Sigmoid colon (tissue), 6 donors: ENCODE measurements at regions not wholly inside any gene's neighbourhood (a gene's known extent, or its start where the extent isn't known, plus 50 kb on each side); places are given as distances from the start of the nearest gene placed in this dataset.
"Not testable (repeated sequence)": the region's sequence is repeated elsewhere in the genome, so short reads cannot be mapped to it uniquely, and the experiment has no call there.

ENCODE experiments used
- DNase-seq: peaks from one replicate; pipeline ENCODE4 v3.0.0-alpha.2; 2019
- H3K27ac ChIP-seq, 4 donors: fragments of 200-600 bp; sonication (generic); one replicate each; pipeline ENCODE4 v1.5.1; 2016 to 2019; ENCODE audit warnings: mild to moderate bottlenecking in 1 of 4
- H3K27me3 ChIP-seq, 3 donors: fragments of 200-600 bp; sonication (generic); one replicate each; pipeline ENCODE4 v1.5.1; 2019; ENCODE audit warnings: mild to moderate bottlenecking in 1 of 3
- H3K36me3 ChIP-seq, 4 donors: fragments of 200-600 bp; sonication (generic); one replicate each; pipeline ENCODE4 v1.5.1; 2016 to 2019
- H3K4me1 ChIP-seq, 4 donors: fragments of 200-600 bp; sonication (generic); one replicate each; pipeline ENCODE4 v1.5.1; 2017 to 2019
- H3K4me3 ChIP-seq, 4 donors: fragments of 200-600 bp; sonication (generic); one replicate each; pipeline ENCODE4 v1.5.1; 2017 to 2019; ENCODE audit warnings: mild to moderate bottlenecking in 2 of 4, moderate library complexity in 1 of 4
- H3K9me3 ChIP-seq, 4 donors: fragments of 200-600 bp in 3 of 4; sonication (generic) in 3 of 4; one replicate each; pipeline versions ENCODE4 v1.5.1 to v1.6.1; 2013 to 2019
- EP300 ChIP-seq, 4 donors: sonication (generic); formaldehyde crosslinking; IDR thresholded peaks; one replicate each; pipeline ENCODE4 v1.6.1; 2017; ENCODE audit warnings: antibody characterized with exemption in 4 of 4
- POLR2A ChIP-seq, 2 donors: fragments of 450-650 bp; IDR thresholded peaks; one replicate each; pipeline ENCODE4 v1.6.1; 2016; ENCODE audit warnings: antibody characterized with exemption in 2 of 2, mild to moderate bottlenecking in 2 of 2, moderate library complexity in 2 of 2
- POLR2AphosphoS5 ChIP-seq, 4 donors: sonication (generic); formaldehyde crosslinking; IDR thresholded peaks; one replicate each; pipeline ENCODE4 v1.6.1; 2017; ENCODE audit warnings: antibody characterized with exemption in 4 of 4
- WGBS, 2 donors: extraction: QIAGEN DNeasy Blood & Tissue Kit; methylation state at CpG; one replicate each; pipeline ENCODE4 v1.1.7; 2013; 5-methylcytosine and 5-hydroxymethylcytosine counted together
- intact Hi-C: fragments of 100-400 bp; cut with DNase I; formaldehyde crosslinking; loops from one replicate; pipeline ENCODE4 v1.15.1; 2023
- TF ChIP-seq, protein P1 (sequence below), 4 experiments: fragments of 450-650 bp in 3 of 4; fragments of 200-600 bp in 1 of 4; IDR thresholded peaks; one replicate each; pipeline ENCODE4 v1.5.1; 2016 to 2019; ENCODE audit warnings: antibody characterized with exemption in 4 of 4, mild to moderate bottlenecking in 3 of 4, moderate library complexity in 2 of 4
- donor health status: healthy with polysubstance abuse.
- donor health status: healthy.

DNA sequence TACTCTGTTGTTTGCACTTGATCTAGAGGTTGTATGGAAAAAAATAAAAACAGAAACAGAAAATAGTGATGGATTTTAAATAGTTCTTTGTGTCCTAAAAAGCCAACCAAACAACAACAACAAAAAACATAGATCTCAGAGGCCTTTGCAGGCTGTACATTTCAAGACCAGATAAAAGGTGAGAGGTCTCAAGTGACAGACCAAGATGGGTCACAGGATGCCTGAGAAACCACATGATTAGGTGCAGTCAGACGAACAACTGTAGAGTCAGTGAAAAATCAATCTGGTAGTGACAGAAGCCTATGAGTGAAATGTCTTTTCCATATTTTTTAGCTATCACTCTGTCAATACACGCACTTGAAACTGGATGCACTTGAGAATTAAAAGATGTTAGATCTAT lies 193.5 kb upstream of the SAMSN1 start:
- no peak for DNase-seq
- no peaks in the 10 kb centered on the region for H3K4me1 ChIP-seq
- no peaks in the 10 kb centered on the region for H3K36me3 ChIP-seq
- H3K27ac ChIP-seq = no peak overlapping the region
- no peaks in the 10 kb centered on the region for H3K27me3 ChIP-seq
- intact Hi-C loops = no loop called here
- TF ChIP-seq, protein P1, sequence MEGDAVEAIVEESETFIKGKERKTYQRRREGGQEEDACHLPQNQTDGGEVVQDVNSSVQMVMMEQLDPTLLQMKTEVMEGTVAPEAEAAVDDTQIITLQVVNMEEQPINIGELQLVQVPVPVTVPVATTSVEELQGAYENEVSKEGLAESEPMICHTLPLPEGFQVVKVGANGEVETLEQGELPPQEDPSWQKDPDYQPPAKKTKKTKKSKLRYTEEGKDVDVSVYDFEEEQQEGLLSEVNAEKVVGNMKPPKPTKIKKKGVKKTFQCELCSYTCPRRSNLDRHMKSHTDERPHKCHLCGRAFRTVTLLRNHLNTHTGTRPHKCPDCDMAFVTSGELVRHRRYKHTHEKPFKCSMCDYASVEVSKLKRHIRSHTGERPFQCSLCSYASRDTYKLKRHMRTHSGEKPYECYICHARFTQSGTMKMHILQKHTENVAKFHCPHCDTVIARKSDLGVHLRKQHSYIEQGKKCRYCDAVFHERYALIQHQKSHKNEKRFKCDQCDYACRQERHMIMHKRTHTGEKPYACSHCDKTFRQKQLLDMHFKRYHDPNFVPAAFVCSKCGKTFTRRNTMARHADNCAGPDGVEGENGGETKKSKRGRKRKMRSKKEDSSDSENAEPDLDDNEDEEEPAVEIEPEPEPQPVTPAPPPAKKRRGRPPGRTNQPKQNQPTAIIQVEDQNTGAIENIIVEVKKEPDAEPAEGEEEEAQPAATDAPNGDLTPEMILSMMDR (IDR thresholded peaks at IDR 0.05) = no peak
- TF ChIP-seq POLR2A (IDR thresholded peaks at IDR 0.05) (no peak), EP300 (IDR thresholded peaks at IDR 0.05) (no peak), POLR2AphosphoS5 (IDR thresholded peaks at IDR 0.05) (no peak)
- H3K4me3 ChIP-seq = no peak overlapping the region
- no peaks in the 10 kb centered on the region for H3K9me3 ChIP-seq
- WGBS, 2 donors = 80 to 93% methylated on average over 2 of the region's 2 CpGs

DNA sequence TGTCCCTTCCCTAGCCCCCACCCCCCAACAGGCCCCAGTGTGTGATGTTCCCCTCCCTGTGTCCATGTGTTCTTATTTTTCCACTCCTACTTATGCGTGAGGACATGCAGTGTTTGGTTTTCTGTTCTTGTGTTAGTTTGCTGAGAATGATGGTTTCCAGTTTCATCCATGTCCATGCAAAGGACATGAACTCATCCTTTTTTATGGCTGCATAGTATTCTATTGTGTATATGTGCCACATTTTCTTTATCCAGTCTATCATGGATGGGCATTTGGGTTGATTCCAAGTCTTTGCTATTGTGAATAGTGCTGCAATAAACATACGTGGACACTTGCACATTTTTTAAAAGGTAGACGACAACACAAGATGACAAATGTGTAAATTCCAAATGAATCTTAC lies 192.5 kb upstream of the SAMSN1 start:
- DNase-seq, H3K27me3 ChIP-seq, intact Hi-C loops, H3K36me3 ChIP-seq, H3K27ac ChIP-seq, H3K9me3 ChIP-seq, H3K4me3 ChIP-seq, H3K4me1 ChIP-seq: not testable (repeated sequence)
- 68 to 88% methylated on average over 3 of the region's 3 CpGs for WGBS, 2 donors

DNA sequence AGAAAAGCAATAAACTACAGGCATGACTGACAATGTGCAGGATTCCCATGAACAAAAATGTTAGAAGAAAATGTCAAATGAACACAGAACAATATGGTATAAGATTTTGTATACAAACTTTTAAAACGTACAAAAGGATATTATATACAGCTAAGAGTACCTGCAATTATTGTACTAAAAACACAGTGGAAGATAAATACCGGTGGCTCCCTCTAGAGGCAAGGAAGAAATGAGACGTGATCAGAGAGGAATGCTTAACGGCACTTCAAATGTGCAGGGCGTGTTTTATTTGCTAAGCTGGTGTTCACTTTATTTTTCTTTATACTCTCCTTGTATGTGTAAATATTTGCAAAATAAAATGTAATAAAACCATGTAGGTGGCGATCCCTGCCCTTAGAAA lies 191.8 kb upstream of the SAMSN1 start:
- no peak for DNase-seq
- intact Hi-C loops = no loop called here
- H3K36me3 ChIP-seq = no peaks in the 10 kb centered on the region
- H3K27ac ChIP-seq = no peak overlapping the region
- no peaks in the 10 kb centered on the region for H3K4me1 ChIP-seq
- 11 to 29% methylated on average over 6 of the region's 6 CpGs for WGBS, 2 donors
- TF ChIP-seq POLR2A (IDR thresholded peaks at IDR 0.05) (no peak), EP300 (IDR thresholded peaks at IDR 0.05) (no peak), POLR2AphosphoS5 (IDR thresholded peaks at IDR 0.05) (no peak)
- TF ChIP-seq, protein P1 (IDR thresholded peaks at IDR 0.05) = peak in 3 of 4 experiments; percentile 16 to 33 (median 17)
- H3K4me3 ChIP-seq = no peak overlapping the region
- H3K9me3 ChIP-seq = no peaks in the 10 kb centered on the region
- no peaks in the 10 kb centered on the region for H3K27me3 ChIP-seq

DNA sequence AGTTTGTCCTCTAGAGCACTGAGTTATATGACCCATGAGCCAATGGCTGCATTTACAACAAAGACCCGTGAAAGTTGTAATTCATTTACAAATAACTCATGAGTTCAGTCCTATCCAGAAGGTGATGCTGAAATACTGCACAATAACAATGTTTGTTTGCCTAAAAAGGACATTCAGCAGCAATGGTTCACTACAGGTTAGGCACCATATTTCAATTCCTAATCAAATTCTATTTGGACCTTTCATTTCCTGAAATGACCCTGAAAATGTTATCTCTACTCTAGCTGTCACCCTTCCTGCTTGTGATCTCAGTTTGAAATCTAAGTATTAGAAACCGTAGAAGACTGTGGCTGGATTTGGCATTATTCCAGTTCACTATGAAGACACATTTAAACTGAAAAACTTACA lies 191.2 kb upstream of the SAMSN1 start:
- Histone ChIP-seq H3K9me3 (no peaks in the 10 kb centered on the region), H3K36me3 (no peaks in the 10 kb centered on the region), H3K4me1 (no peaks in the 10 kb centered on the region), H3K27ac (no peak overlapping the region), H3K27me3 (no peaks in the 10 kb centered on the region), H3K4me3 (no peak overlapping the region)
- 30 to 57% methylated on average over 2 of the region's 2 CpGs for WGBS, 2 donors
- intact Hi-C loops = no loop called here
- TF ChIP-seq, protein P1 (IDR thresholded peaks at IDR 0.05) = no peak
- TF ChIP-seq EP300 (IDR thresholded peaks at IDR 0.05) = no peak
- TF ChIP-seq POLR2AphosphoS5 (IDR thresholded peaks at IDR 0.05) = no peak
- TF ChIP-seq POLR2A (IDR thresholded peaks at IDR 0.05) = no peak
- no peak for DNase-seq

DNA sequence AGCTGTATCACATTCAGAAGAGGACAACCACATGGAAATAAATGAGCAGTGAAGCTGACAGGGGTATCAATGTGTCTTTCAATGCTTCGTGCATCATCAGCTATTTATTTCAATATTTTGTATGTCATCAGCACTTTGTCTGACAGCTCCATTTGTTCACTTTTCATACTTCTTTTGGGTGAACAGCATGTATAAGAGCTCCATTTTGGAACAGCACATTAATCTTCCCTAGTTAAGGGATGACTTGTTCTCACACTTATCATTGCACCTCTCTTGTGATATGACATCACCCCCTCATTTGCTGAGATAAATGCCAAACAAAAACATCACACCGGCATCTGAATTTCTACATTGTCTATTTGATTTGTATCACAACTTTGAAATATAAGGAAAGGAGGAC lies 190.6 kb upstream of the SAMSN1 start:
- no peak for DNase-seq

More for the DNA sequence above, 190.6 kb upstream of the SAMSN1 start:
- no peaks in the 10 kb centered on the region for H3K9me3 ChIP-seq
- no peak overlapping the region for H3K4me3 ChIP-seq
- no peaks in the 10 kb centered on the region for H3K36me3 ChIP-seq
- intact Hi-C loops = no loop called here
- 93 to 96% methylated on average over 2 of the region's 2 CpGs for WGBS, 2 donors
- no peak overlapping the region for H3K27ac ChIP-seq
- H3K27me3 ChIP-seq = no peaks in the 10 kb centered on the region
- H3K4me1 ChIP-seq = no peaks in the 10 kb centered on the region
- no peak for TF ChIP-seq EP300 (IDR thresholded peaks at IDR 0.05)
- TF ChIP-seq POLR2A (IDR thresholded peaks at IDR 0.05) = no peak
- no peak for TF ChIP-seq POLR2AphosphoS5 (IDR thresholded peaks at IDR 0.05)
- TF ChIP-seq, protein P1 (IDR thresholded peaks at IDR 0.05) = no peak
